H9 (cell line): ENCODE measurements at regions not wholly inside any gene's neighbourhood (a gene's known extent, or its start where the extent isn't known, plus 50 kb on each side); places are given as distances from the start of the nearest gene placed in this dataset.

Experiments
- DNase-seq: peaks from one replicate; pipeline ENCODE4 v3.0.0-alpha.2; 2017
- H2AFZ ChIP-seq: one replicate; pipeline ENCODE4 v1.6.1; 2013; ENCODE audit warnings: mild to moderate bottlenecking, low read length, control low read depth, moderate library complexity
- H2AK5ac ChIP-seq: 2 replicates; pipeline ENCODE4 v1.6.1; 2013; ENCODE audit warnings: low read length, control low read depth, mixed read lengths; ENCODE audit not compliant: insufficient read length
- H2BK120ac ChIP-seq: one replicate; pipeline ENCODE4 v1.6.1; 2013; ENCODE audit warnings: low read depth, mild to moderate bottlenecking, low read length, control low read depth, inconsistent platforms; ENCODE audit not compliant: poor library complexity, severe bottlenecking
- H2BK12ac ChIP-seq: 2 replicates; pipeline ENCODE4 v1.6.1; 2013; ENCODE audit warnings: low read length, control low read depth, mixed read lengths, low read depth; ENCODE audit not compliant: insufficient read length
- H2BK15ac ChIP-seq: 2 replicates; pipeline ENCODE4 v1.6.1; 2013; ENCODE audit warnings: low read depth, low read length, control low read depth
- H2BK20ac ChIP-seq: one replicate; pipeline ENCODE4 v1.6.1; 2013; ENCODE audit warnings: low read depth, mild to moderate bottlenecking, low read length, control low read depth, inconsistent platforms; ENCODE audit not compliant: poor library complexity, severe bottlenecking
- H2BK5ac ChIP-seq: 2 replicates; pipeline ENCODE4 v1.6.1; 2013; ENCODE audit warnings: low read length, control low read depth, mixed read lengths; ENCODE audit not compliant: insufficient read length
- H3K14ac ChIP-seq: 2 replicates; pipeline ENCODE4 v1.6.1; 2013; ENCODE audit warnings: low read length, control low read depth; ENCODE audit not compliant: insufficient read depth
- H3K18ac ChIP-seq: 2 replicates; pipeline ENCODE4 v1.6.1; 2013; ENCODE audit warnings: low read depth, mild to moderate bottlenecking, mixed read lengths, low read length, control low read depth; ENCODE audit not compliant: insufficient read length
- H3K23ac ChIP-seq: 2 replicates; pipeline ENCODE4 v1.6.1; 2013; ENCODE audit warnings: low read length, control low read depth, mixed read lengths, low read depth; ENCODE audit not compliant: insufficient read length
- H3K23me2 ChIP-seq: 2 replicates; pipeline ENCODE4 v1.6.1; 2013; ENCODE audit warnings: low read depth, mild to moderate bottlenecking, mixed read lengths, low read length, control low read depth; ENCODE audit not compliant: insufficient read length, poor library complexity, severe bottlenecking
- H3K27ac ChIP-seq: 2 replicates; pipeline ENCODE4 v1.5.1; 2013; ENCODE audit warnings: low read length, control low read depth, mixed read lengths, low read depth; ENCODE audit not compliant: insufficient read length
- H3K27me3 ChIP-seq: 2 replicates; pipeline ENCODE4 v1.6.1; 2013; ENCODE audit warnings: low read length, control low read depth, inconsistent platforms; ENCODE audit not compliant: insufficient read depth
- H3K4ac ChIP-seq: 2 replicates; pipeline ENCODE4 v1.6.1; 2013; ENCODE audit warnings: low read depth, mild to moderate bottlenecking, control low read depth, inconsistent platforms, low read length, moderate library complexity
- H3K4me1 ChIP-seq: 2 replicates; pipeline ENCODE4 v1.6.1; 2013; ENCODE audit warnings: low read length, control low read depth, inconsistent platforms; ENCODE audit not compliant: insufficient read depth
- H3K4me2 ChIP-seq: 2 replicates; pipeline ENCODE4 v1.6.1; 2013; ENCODE audit warnings: low read length, control low read depth, mixed read lengths; ENCODE audit not compliant: insufficient read length, insufficient read depth
- H3K56ac ChIP-seq: 2 replicates; pipeline ENCODE4 v1.6.1; 2013; ENCODE audit warnings: low read depth, mild to moderate bottlenecking, mixed read lengths, low read length, control low read depth; ENCODE audit not compliant: insufficient read length
- H3K79me1 ChIP-seq: 2 replicates; pipeline ENCODE4 v1.6.1; 2013; ENCODE audit warnings: low read depth, mild to moderate bottlenecking, moderate library complexity, low read length, control low read depth, inconsistent platforms; ENCODE audit not compliant: insufficient read depth, poor library complexity, severe bottlenecking
- H3K79me2 ChIP-seq: 2 replicates; pipeline ENCODE4 v1.6.1; 2013; ENCODE audit warnings: low read length, control low read depth, inconsistent platforms; ENCODE audit not compliant: insufficient read depth
- H3K9ac ChIP-seq: 2 replicates; pipeline ENCODE4 v1.6.1; 2013; ENCODE audit warnings: low read length, control low read depth, mixed read lengths; ENCODE audit not compliant: insufficient read length; ENCODE audit errors: extremely low read depth
- H3K9me3 ChIP-seq: one replicate; pipeline ENCODE4 v1.6.1; 2013; ENCODE audit warnings: low read depth, low read length, inconsistent platforms; ENCODE audit not compliant: control insufficient read depth
- H3T11ph ChIP-seq: one replicate; pipeline ENCODE4 v1.6.1; 2013; ENCODE audit warnings: mild to moderate bottlenecking, low read length, control low read depth, inconsistent platforms
- H4K20me1 ChIP-seq: one replicate; pipeline ENCODE4 v1.6.1; 2013; ENCODE audit not compliant: control insufficient read depth, insufficient read length, insufficient read depth
- H4K5ac ChIP-seq: 2 replicates; pipeline ENCODE4 v1.6.1; 2013; ENCODE audit warnings: low read depth, mild to moderate bottlenecking, mixed read lengths, low read length, control low read depth; ENCODE audit not compliant: insufficient read length
- H4K8ac ChIP-seq: replicated peaks from 2 replicates; pipeline ENCODE4 v1.6.1; 2013; ENCODE audit warnings: low read length, control low read depth, mixed read lengths, low read depth; ENCODE audit not compliant: insufficient read length
- H4K91ac ChIP-seq: 2 replicates; pipeline ENCODE4 v1.6.1; 2013; ENCODE audit warnings: low read depth, mild to moderate bottlenecking, moderate library complexity, mixed read lengths, low read length, control low read depth; ENCODE audit not compliant: insufficient read length
- H3K27ac Mint-ChIP-seq, 3 experiments: 2 replicates in 2 of 3; 3 replicates in 1 of 3; pipeline ENCODE4 v1.8.0; 2020 to 2021; ENCODE audit warnings: mixed read lengths in 3 of 3, mild to moderate bottlenecking in 1 of 3, moderate library complexity in 1 of 3
- H3K27me3 Mint-ChIP-seq: 2 replicates; pipeline ENCODE4 v1.8.0; 2021; ENCODE audit warnings: low read depth, mild to moderate bottlenecking, moderate library complexity, mixed read lengths
- H3K36me3 Mint-ChIP-seq, 3 experiments: 2 replicates in 2 of 3; 3 replicates in 1 of 3; pipeline ENCODE4 v1.8.0; 2020 to 2021; ENCODE audit warnings: low read depth in 3 of 3, mixed read lengths in 3 of 3; ENCODE audit not compliant: insufficient read depth in 1 of 3
- H3K4me1 Mint-ChIP-seq, 2 experiments: 2 replicates each; pipeline ENCODE4 v1.8.0; 2020; ENCODE audit warnings: mixed read lengths in 2 of 2
- H3K4me3 Mint-ChIP-seq, 2 experiments: 2 replicates in 1 of 2; 3 replicates in 1 of 2; pipeline ENCODE4 v1.8.0; 2020 to 2021; ENCODE audit warnings: mild to moderate bottlenecking in 2 of 2, mixed read lengths in 2 of 2, moderate library complexity in 1 of 2
- H3K9me3 Mint-ChIP-seq, 2 experiments: 2 replicates in 1 of 2; 3 replicates in 1 of 2; pipeline ENCODE4 v1.8.0; 2020; ENCODE audit warnings: mild to moderate bottlenecking in 2 of 2, mixed read lengths in 2 of 2, moderate library complexity in 1 of 2
- WGBS: extraction: QIAGEN DNeasy Blood & Tissue Kit; methylation state at CpG from one replicate; pipeline ENCODE4 v1.1.7; 2013; ENCODE audit warnings: missing lambda C conversion rate, low lambda C conversion rate, mixed read lengths; ENCODE audit not compliant: insufficient read length; ENCODE audit errors: extremely low coverage; 5-methylcytosine and 5-hydroxymethylcytosine counted together
- TF ChIP-seq, protein P1 (sequence below): fragments of 200-600 bp; sonication (generic); conservative IDR thresholded peaks from 3 replicates; pipeline ENCODE4 v1.8.0; 2021; ENCODE audit warnings: antibody characterized with exemption, mild to moderate bottlenecking

GRCh38 chr2:41267929-41268659, 779.7 kb upstream of the PKDCC start:
- Histone ChIP-seq H2AK5ac (no peak overlapping the region), H4K8ac (no peak overlapping the region), H2BK15ac (no peak overlapping the region), H3K4me1 (no peaks in the 10 kb centered on the region), H3K79me2 (no peaks in the 10 kb centered on the region), H2BK20ac (no peak overlapping the region), H3K9me3 (no peaks in the 10 kb centered on the region), H4K5ac (no peak overlapping the region), H3K23me2 (no peaks in the 10 kb centered on the region), H3K27ac (no peak overlapping the region), H3K4ac (no peak overlapping the region), H2BK5ac (no peak overlapping the region), H4K20me1 (no peaks in the 10 kb centered on the region), H3K27me3 (no peaks in the 10 kb centered on the region), H2BK120ac (no peak overlapping the region), H3K4me2 (no peak overlapping the region), H3K56ac (no peak overlapping the region), H3K79me1 (no peaks in the 10 kb centered on the region), H4K91ac (no peak overlapping the region), H3K23ac (no peak overlapping the region), H2AFZ (no peak overlapping the region), H3T11ph (no peak overlapping the region), H3K9ac (no peak overlapping the region), H3K14ac (no peak overlapping the region), H3K18ac (no peak overlapping the region), H2BK12ac (no peak overlapping the region)
- no peak for DNase-seq
- TF ChIP-seq, protein P1, sequence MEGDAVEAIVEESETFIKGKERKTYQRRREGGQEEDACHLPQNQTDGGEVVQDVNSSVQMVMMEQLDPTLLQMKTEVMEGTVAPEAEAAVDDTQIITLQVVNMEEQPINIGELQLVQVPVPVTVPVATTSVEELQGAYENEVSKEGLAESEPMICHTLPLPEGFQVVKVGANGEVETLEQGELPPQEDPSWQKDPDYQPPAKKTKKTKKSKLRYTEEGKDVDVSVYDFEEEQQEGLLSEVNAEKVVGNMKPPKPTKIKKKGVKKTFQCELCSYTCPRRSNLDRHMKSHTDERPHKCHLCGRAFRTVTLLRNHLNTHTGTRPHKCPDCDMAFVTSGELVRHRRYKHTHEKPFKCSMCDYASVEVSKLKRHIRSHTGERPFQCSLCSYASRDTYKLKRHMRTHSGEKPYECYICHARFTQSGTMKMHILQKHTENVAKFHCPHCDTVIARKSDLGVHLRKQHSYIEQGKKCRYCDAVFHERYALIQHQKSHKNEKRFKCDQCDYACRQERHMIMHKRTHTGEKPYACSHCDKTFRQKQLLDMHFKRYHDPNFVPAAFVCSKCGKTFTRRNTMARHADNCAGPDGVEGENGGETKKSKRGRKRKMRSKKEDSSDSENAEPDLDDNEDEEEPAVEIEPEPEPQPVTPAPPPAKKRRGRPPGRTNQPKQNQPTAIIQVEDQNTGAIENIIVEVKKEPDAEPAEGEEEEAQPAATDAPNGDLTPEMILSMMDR = no peak
- Mint-ChIP-seq H3K27ac (no peak overlapping the region; a peak in 1 of 7 replicates), H3K4me3 (no peak overlapping the region), H3K9me3 (no peaks in the 10 kb centered on the region), H3K36me3 (no peaks in the 10 kb centered on the region), H3K27me3 (no peaks in the 10 kb centered on the region), H3K4me1 (no peaks in the 10 kb centered on the region)
- no CpG with 5 or more reads among the region's 7 CpGs for WGBS
